Inflammatory macrophage treated with lipopolysaccharide for 4 hours (primary cell): ENCODE measurements at regions not wholly inside any gene's neighbourhood (a gene's known extent, or its start where the extent isn't known, plus 50 kb on each side); places are given as distances from the start of the nearest gene placed in this dataset.

Experiments
- DNase-seq: peaks from one replicate; pipeline ENCODE4 v3.0.0-alpha.2; 2020

- DNase-seq, result no peak
Observed at GRCh38 chr17:74098136-74099024, 105.1 kb upstream of the RPL38 start.

GRCh38 chr17:74099442-74100340 is 103.8 kb upstream of the RPL38 start:
- no peak for DNase-seq

- DNase-seq, result no peak
Observed at GRCh38 chr17:74104921-74105320, 98.6 kb upstream of the RPL38 start.

GRCh38 chr17:74107107-74107506 is 96.4 kb upstream of the RPL38 start:
- no peak for DNase-seq

- no peak for DNase-seq
Observed at GRCh38 chr17:74108126-74108705, 95.3 kb upstream of the RPL38 start.

GRCh38 chr17:74110467-74110866 is 93.0 kb upstream of the RPL38 start:
- DNase-seq, result no peak

- DNase-seq, result no peak
Observed at GRCh38 chr17:74113326-74113725, 90.2 kb upstream of the RPL38 start.

- DNase-seq, result no peak
Observed at GRCh38 chr17:74113952-74114351, 89.5 kb upstream of the RPL38 start.

GRCh38 chr17:74114881-74115470 is 88.5 kb upstream of the RPL38 start:
- DNase-seq, result no peak

GRCh38 chr17:74115586-74115985 is 87.9 kb upstream of the RPL38 start:
- no peak for DNase-seq

- no peak for DNase-seq
Observed at GRCh38 chr17:74116087-74116717, 87.3 kb upstream of the RPL38 start.

- DNase-seq, result no peak
Observed at GRCh38 chr17:74117087-74117698, 86.3 kb upstream of the RPL38 start.

- DNase-seq, result no peak
Observed at GRCh38 chr17:74117999-74118421, 85.5 kb upstream of the RPL38 start.

- peak; percentile 6 for DNase-seq
Observed at GRCh38 chr17:74118504-74118903, 85.0 kb upstream of the RPL38 start.

GRCh38 chr17:74119049-74119580 is 84.4 kb upstream of the RPL38 start:
- DNase-seq, result no peak

- DNase-seq, result no peak
Observed at GRCh38 chr17:74119965-74120364, 83.5 kb upstream of the RPL38 start.

- peak; percentile 3 for DNase-seq
Observed at GRCh38 chr17:74123350-74123749, 80.1 kb upstream of the RPL38 start.

GRCh38 chr17:74123866-74124444 is 79.5 kb upstream of the RPL38 start:
- no peak for DNase-seq

GRCh38 chr17:74125156-74125555 is 78.3 kb upstream of the RPL38 start:
- DNase-seq, result no peak

- peak; percentile 25 for DNase-seq
Observed at GRCh38 chr17:74126179-74126900, 77.1 kb upstream of the RPL38 start.

GRCh38 chr17:74126959-74127358 is 76.5 kb upstream of the RPL38 start:
- no peak for DNase-seq
